ENCODE measurements at regions not wholly inside any gene's neighbourhood (a gene's known extent, or its start where the extent isn't known, plus 50 kb on each side); places are given as distances from the start of the nearest gene placed in this dataset.

GRCh38 chr15:97401970-97402369, 558.5 kb upstream of the ARRDC4 start:
- TF ChIP-seq, protein P1, sequence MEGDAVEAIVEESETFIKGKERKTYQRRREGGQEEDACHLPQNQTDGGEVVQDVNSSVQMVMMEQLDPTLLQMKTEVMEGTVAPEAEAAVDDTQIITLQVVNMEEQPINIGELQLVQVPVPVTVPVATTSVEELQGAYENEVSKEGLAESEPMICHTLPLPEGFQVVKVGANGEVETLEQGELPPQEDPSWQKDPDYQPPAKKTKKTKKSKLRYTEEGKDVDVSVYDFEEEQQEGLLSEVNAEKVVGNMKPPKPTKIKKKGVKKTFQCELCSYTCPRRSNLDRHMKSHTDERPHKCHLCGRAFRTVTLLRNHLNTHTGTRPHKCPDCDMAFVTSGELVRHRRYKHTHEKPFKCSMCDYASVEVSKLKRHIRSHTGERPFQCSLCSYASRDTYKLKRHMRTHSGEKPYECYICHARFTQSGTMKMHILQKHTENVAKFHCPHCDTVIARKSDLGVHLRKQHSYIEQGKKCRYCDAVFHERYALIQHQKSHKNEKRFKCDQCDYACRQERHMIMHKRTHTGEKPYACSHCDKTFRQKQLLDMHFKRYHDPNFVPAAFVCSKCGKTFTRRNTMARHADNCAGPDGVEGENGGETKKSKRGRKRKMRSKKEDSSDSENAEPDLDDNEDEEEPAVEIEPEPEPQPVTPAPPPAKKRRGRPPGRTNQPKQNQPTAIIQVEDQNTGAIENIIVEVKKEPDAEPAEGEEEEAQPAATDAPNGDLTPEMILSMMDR (IDR thresholded peaks at IDR 0.05): no peak
- TF ChIP-seq EP300 (IDR thresholded peaks at IDR 0.05): no peak

All from tibial nerve (tissue), 4 donors.